RWPE2 (cell line): ENCODE measurements at regions not wholly inside any gene's neighbourhood (a gene's known extent, or its start where the extent isn't known, plus 50 kb on each side); places are given as distances from the start of the nearest gene placed in this dataset.

Source experiments
- ATAC-seq: fragments of 200-7000 bp; cut with Tn5 transposase; 3 replicates; pipeline ENCODE4 v1.9.1; 2021; ENCODE audit warnings: low read depth
- DNase-seq: peaks from one replicate; pipeline ENCODE4 v3.0.0-alpha.2; 2020; ENCODE audit warnings: low spot score
- H3K27ac ChIP-seq: fragments of 450-650 bp; 2 replicates; pipeline ENCODE4 v1.5.1; 2017; ENCODE audit warnings: mild to moderate bottlenecking; ENCODE audit not compliant: poor library complexity, severe bottlenecking
- H3K27me3 ChIP-seq: fragments of 250-450 bp; sonication (Bioruptor Pico); 2 replicates; pipeline ENCODE4 v1.5.1; 2021; ENCODE audit warnings: mild to moderate bottlenecking, moderate library complexity; ENCODE audit not compliant: insufficient read depth, poor library complexity, severe bottlenecking
- H3K36me3 ChIP-seq: fragments of 250-450 bp; sonication (Bioruptor Pico); 2 replicates; pipeline ENCODE4 v1.5.1; 2020; ENCODE audit warnings: low read depth, mild to moderate bottlenecking, moderate library complexity
- H3K4me1 ChIP-seq: fragments of 250-450 bp; sonication (Bioruptor Pico); 2 replicates; pipeline ENCODE4 v1.5.1; 2021; ENCODE audit warnings: mild to moderate bottlenecking, moderate library complexity; ENCODE audit not compliant: insufficient read depth, poor library complexity, severe bottlenecking
- H3K4me3 ChIP-seq: fragments of 250-450 bp; sonication (Bioruptor Pico); 2 replicates; pipeline ENCODE4 v1.5.1; 2021; ENCODE audit warnings: mild to moderate bottlenecking, moderate library complexity; ENCODE audit not compliant: severe bottlenecking
- H3K9me3 ChIP-seq: fragments of 250-450 bp; sonication (Bioruptor Pico); 2 replicates; pipeline ENCODE4 v1.5.1; 2021; ENCODE audit warnings: mild to moderate bottlenecking, moderate library complexity; ENCODE audit not compliant: severe bottlenecking
- TF ChIP-seq, protein P1 (sequence below): fragments of 450-650 bp; IDR thresholded peaks from one replicate; pipeline ENCODE4 v1.5.1; 2017; ENCODE audit warnings: mild to moderate bottlenecking, moderate library complexity; ENCODE audit not compliant: poor library complexity, severe bottlenecking

DNA sequence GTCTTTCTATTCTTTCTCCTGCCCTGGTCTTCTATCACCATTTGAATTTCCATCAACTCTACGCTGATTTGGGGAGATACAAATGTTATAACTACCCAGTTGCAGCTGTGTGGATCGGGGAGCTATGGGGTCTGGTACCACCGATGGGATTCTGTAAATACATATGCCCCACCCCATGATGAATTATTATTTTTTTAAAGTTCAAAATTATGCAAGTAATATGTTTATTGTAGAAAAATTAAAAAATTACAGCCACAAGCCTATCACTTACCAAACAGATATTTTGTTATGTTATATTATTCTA, 52.4 kb upstream of the CLMP start:
- ATAC-seq, result no peak
- Histone ChIP-seq H3K36me3 (no peaks in the 10 kb centered on the region), H3K27ac (no peak overlapping the region), H3K4me1 (peaks cover 11% of the 10 kb centered on the region), H3K9me3 (no peaks in the 10 kb centered on the region), H3K27me3 (no peaks in the 10 kb centered on the region), H3K4me3 (no peak overlapping the region)
- no peak for DNase-seq
- TF ChIP-seq, protein P1, sequence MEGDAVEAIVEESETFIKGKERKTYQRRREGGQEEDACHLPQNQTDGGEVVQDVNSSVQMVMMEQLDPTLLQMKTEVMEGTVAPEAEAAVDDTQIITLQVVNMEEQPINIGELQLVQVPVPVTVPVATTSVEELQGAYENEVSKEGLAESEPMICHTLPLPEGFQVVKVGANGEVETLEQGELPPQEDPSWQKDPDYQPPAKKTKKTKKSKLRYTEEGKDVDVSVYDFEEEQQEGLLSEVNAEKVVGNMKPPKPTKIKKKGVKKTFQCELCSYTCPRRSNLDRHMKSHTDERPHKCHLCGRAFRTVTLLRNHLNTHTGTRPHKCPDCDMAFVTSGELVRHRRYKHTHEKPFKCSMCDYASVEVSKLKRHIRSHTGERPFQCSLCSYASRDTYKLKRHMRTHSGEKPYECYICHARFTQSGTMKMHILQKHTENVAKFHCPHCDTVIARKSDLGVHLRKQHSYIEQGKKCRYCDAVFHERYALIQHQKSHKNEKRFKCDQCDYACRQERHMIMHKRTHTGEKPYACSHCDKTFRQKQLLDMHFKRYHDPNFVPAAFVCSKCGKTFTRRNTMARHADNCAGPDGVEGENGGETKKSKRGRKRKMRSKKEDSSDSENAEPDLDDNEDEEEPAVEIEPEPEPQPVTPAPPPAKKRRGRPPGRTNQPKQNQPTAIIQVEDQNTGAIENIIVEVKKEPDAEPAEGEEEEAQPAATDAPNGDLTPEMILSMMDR, result peak; percentile 83

DNA sequence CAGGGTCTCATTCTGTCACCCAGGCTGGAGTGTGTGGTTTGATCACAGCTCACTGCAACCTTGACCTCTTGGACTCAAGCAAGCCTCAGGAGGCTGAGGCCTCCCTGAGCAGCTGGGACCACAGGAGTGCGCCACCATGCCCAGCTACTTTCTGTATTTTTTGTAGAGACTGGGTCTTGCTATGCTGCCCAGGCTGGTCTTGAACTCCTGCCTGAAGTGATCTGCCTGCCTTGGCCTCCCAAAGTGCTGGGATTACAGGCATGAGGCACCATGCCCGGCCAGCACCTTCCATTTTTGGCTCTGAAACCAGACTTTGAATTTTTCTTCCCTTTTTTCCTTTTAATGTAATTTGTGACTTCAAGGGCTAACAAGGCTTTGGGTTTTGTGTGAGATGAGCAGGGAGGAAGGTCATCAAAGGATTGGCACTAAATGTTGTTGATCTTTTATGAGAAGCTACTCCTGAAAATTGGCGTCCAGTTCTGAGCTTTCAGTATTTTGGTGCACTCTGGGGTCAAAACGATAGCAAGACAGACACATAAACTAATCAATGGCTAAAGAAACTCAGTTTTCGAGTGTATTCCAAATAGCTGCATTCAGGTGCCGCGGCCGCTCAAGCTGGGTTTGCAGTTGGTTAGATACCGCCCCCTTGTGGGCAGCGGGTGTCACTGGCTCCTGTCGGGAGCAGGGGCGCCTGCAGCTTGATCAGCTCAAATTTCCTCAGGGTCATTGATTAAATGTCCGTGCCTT, 51.9 kb upstream of the CLMP start:
- TF ChIP-seq, protein P1, result peak; percentile 98
- Histone ChIP-seq H3K27me3 (no peaks in the 10 kb centered on the region), H3K4me3 (no peak overlapping the region), H3K27ac (no peak overlapping the region), H3K4me1 (peaks cover 11% of the 10 kb centered on the region), H3K36me3 (no peaks in the 10 kb centered on the region), H3K9me3 (no peaks in the 10 kb centered on the region)
- DNase-seq (peak; percentile 77), ATAC-seq (peak; percentile 91)

DNA sequence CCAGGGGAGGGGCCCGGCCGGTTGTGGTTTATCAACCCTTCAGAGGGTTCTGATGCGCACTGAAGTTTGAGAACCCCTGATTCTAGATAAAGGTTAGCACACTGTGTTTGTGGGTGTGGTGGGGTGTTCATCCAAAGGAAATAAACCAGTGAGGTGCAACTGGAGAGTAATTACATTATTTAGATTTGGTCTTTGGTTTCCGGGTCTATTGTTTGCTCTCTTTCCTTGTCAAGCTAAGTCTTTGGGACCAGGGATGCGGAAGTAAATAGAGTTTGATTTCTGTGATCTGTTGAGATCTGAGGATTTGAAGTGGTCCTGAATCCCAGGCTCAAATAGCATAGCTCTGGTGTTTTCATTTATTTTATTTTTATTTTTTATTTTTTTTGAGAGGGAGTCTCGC, 50.5 kb upstream of the CLMP start:
- H3K27ac ChIP-seq, result no peak overlapping the region
- no peak overlapping the region for H3K4me3 ChIP-seq
- DNase-seq, result no peak
- H3K9me3 ChIP-seq, result no peaks in the 10 kb centered on the region
- H3K4me1 ChIP-seq, result peaks cover 7% of the 10 kb centered on the region
- no peak for ATAC-seq
- H3K36me3 ChIP-seq, result no peaks in the 10 kb centered on the region
- TF ChIP-seq, protein P1, result no peak
- H3K27me3 ChIP-seq, result no peaks in the 10 kb centered on the region
